Endothelial cell of umbilical vein (primary cell): ENCODE measurements at regions not wholly inside any gene's neighbourhood (a gene's known extent, or its start where the extent isn't known, plus 50 kb on each side); places are given as distances from the start of the nearest gene placed in this dataset.

Source experiments
- CTCF ChIP-seq, 2 donors: IDR thresholded peaks; 1 replicate in 1 of 2; 2 replicates in 1 of 2; pipeline ENCODE4 v1.5.1; 2011; ENCODE audit warnings: low read length in 2 of 2, mild to moderate bottlenecking in 2 of 2, moderate library complexity in 2 of 2, control low read depth in 1 of 2, inconsistent platforms in 1 of 2, low read depth in 1 of 2; ENCODE audit not compliant: insufficient read depth in 1 of 2; ENCODE audit errors: extremely low read depth in 1 of 2
- POLR2AphosphoS5 ChIP-seq: IDR thresholded peaks from 2 replicates; pipeline ENCODE4 v1.6.1; 2012; ENCODE audit warnings: low read depth, mild to moderate bottlenecking, control low read depth, low read length, moderate library complexity; ENCODE audit not compliant: insufficient read depth

- TF ChIP-seq CTCF (IDR thresholded peaks at IDR 0.05; ENCODE audit: extremely low read depth in 1 of 2, insufficient read depth in 1 of 2, low read depth in 1 of 2, low read length in 2 of 2) = no peak
- no peak for TF ChIP-seq POLR2AphosphoS5
Observed at GRCh38 chr6:147676495-147677199, 168.2 kb downstream of the SAMD5 start.
